GM21576 (cell line): ENCODE measurements at regions not wholly inside any gene's neighbourhood (a gene's known extent, or its start where the extent isn't known, plus 50 kb on each side); places are given as distances from the start of the nearest gene placed in this dataset.

Experiments
- ATAC-seq: cut with Tn5 transposase; IDR thresholded peaks from one replicate; pipeline ENCODE4 v1.9.1; 2021; ENCODE audit warnings: mild to moderate bottlenecking, moderate library complexity; ENCODE audit not compliant: unreplicated experiment

- no peak for ATAC-seq
Measured at GRCh38 chr16:13545271-13545670, 374.7 kb upstream of the ERCC4 start.

- no peak for ATAC-seq
Measured at GRCh38 chr16:13550254-13550653, 369.7 kb upstream of the ERCC4 start.

GRCh38 chr16:13552062-13552959 is 367.6 kb upstream of the ERCC4 start:
- ATAC-seq, result no peak

GRCh38 chr16:13552960-13553257 is 367.0 kb upstream of the ERCC4 start:
- no peak for ATAC-seq

GRCh38 chr16:13553453-13553985 is 366.4 kb upstream of the ERCC4 start:
- ATAC-seq, result no peak

- ATAC-seq, result no peak
Measured at GRCh38 chr16:13554005-13554404, 365.9 kb upstream of the ERCC4 start.

- no peak for ATAC-seq
Measured at GRCh38 chr16:13554643-13555042, 365.3 kb upstream of the ERCC4 start.

GRCh38 chr16:13557418-13557817 is 362.5 kb upstream of the ERCC4 start:
- no peak for ATAC-seq

- no peak for ATAC-seq
Measured at GRCh38 chr16:13558752-13559151, 361.2 kb upstream of the ERCC4 start.

GRCh38 chr16:13559624-13560023 is 360.3 kb upstream of the ERCC4 start:
- ATAC-seq, result no peak

- no peak for ATAC-seq
Measured at GRCh38 chr16:13560151-13560550, 359.8 kb upstream of the ERCC4 start.

- no peak for ATAC-seq
Measured at GRCh38 chr16:13561291-13562070, 358.5 kb upstream of the ERCC4 start.

GRCh38 chr16:13568803-13569202 is 351.2 kb upstream of the ERCC4 start:
- ATAC-seq, result no peak

GRCh38 chr16:13569986-13570385 is 350.0 kb upstream of the ERCC4 start:
- ATAC-seq, result no peak

GRCh38 chr16:13571036-13571435 is 348.9 kb upstream of the ERCC4 start:
- no peak for ATAC-seq

GRCh38 chr16:13573903-13574302 is 346.1 kb upstream of the ERCC4 start:
- ATAC-seq, result no peak

- ATAC-seq, result no peak
Measured at GRCh38 chr16:13586051-13586450, 333.9 kb upstream of the ERCC4 start.

- ATAC-seq, result no peak
Measured at GRCh38 chr16:13587181-13587580, 332.8 kb upstream of the ERCC4 start.

- ATAC-seq, result no peak
Measured at GRCh38 chr16:13594823-13595222, 325.1 kb upstream of the ERCC4 start.

- no peak for ATAC-seq
Measured at GRCh38 chr16:13606804-13607203, 313.1 kb upstream of the ERCC4 start.

GRCh38 chr16:13607289-13607688 is 312.7 kb upstream of the ERCC4 start:
- no peak for ATAC-seq

GRCh38 chr16:13611596-13611995 is 308.4 kb upstream of the ERCC4 start:
- no peak for ATAC-seq
